GM19372 (cell line): ENCODE measurements at regions not wholly inside any gene's neighbourhood (a gene's known extent, or its start where the extent isn't known, plus 50 kb on each side); places are given as distances from the start of the nearest gene placed in this dataset.
"Not testable (repeated sequence)": the region's sequence is repeated elsewhere in the genome, so short reads cannot be mapped to it uniquely, and the experiment has no call there.

Source experiments
- ATAC-seq: cut with Tn5 transposase; IDR thresholded peaks from one replicate; pipeline ENCODE4 v1.9.1; 2021; ENCODE audit warnings: mild to moderate bottlenecking, low read depth, moderate library complexity; ENCODE audit not compliant: unreplicated experiment

DNA sequence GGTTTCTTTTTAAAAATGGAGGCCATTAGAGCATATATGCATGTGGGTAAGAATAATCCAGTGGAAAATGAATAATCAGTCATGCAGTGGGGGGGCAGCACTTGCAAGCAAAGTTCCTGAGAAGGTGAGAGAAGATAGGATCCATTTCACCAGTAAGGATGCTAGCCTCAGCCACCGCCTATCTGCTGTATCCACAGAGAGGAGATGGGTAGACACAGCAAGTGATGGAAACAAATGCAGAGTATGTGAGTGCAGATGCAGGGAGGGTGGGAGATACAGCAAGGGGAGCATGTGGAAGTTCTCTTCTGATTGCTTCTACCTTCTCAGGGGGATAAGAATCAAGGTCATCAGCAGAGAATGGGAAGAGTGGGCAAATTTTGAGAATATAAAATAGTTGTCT lies 171.4 kb upstream of the PDE1C start:
- no peak for ATAC-seq

DNA sequence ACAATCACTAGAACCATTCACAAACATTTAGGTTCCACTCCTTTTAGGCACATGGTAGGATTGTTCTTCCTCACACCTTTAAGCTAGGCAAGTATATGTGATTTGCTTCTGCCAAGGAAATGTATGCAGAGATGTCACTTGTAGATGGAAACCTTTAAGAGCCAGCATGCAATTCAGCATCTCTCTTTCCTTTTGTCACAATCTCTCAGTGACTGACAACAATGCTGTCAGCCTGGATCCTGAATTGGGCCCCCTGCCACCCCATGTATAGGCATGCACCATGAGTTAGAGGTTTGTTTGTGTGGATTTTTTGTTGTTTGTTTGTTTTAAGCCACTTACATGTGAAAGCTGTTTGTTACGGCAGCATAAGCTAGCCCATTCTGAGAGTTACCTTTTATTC lies 169.6 kb upstream of the PDE1C start:
- no peak for ATAC-seq

DNA sequence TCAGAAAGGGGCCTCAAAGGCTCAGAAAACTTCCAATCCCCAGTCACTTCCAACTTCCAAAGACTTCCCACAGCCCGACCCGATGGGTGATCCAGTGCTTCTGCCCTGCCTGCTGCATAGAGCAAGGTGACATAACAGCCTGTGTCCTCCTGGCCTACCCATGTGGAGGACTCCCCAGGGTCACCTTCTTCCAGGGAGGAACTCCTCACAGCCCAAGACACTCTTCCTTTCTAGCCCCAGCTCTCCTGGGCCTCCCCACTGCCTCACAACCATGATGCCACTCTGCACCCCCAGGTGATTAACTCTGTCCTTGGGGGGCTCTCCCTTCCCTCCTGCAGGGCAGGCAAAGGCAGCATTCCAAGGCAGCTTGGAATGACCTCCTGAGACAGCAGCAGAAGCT lies 158.4 kb upstream of the PDE1C start:
- no peak for ATAC-seq

DNA sequence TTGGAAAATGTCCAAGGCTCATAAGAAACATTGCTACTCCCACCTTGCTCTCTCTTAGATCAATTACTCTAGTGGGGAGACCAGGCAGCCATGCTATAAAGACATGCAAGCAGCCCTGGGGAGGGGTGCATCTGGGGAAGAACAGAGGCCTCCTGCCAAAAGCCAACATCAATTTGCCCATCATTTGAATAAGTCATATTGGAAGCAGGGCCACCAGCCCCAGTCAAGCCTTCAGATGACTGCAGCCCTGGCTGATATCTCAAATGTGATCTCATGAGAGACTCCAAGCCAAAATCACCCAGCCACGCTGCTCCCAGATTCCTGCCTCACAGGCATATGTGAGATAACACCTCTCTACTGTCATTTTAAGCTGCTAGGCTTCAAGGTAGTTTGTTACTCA lies 157.5 kb upstream of the PDE1C start:
- ATAC-seq: no peak

DNA sequence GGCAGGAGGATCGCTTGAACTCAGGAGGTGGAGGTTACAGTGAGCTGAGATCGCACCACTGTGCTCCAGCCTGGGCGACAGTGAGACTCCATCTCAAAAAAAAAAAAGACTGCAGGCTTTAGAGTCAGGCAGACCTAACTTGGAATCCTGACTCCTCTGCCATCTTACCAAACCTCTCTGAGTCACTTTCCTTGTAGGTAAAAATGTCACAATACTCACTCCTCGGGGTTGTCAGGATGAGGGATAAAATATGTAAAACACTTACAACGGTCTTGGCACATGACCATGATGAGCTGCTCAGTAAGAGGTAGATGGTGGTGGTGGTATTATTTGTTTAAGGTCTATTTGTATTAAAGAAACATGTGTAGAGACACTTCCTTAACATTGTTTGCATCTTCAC lies 154.1 kb upstream of the PDE1C start:
- ATAC-seq: no peak

DNA sequence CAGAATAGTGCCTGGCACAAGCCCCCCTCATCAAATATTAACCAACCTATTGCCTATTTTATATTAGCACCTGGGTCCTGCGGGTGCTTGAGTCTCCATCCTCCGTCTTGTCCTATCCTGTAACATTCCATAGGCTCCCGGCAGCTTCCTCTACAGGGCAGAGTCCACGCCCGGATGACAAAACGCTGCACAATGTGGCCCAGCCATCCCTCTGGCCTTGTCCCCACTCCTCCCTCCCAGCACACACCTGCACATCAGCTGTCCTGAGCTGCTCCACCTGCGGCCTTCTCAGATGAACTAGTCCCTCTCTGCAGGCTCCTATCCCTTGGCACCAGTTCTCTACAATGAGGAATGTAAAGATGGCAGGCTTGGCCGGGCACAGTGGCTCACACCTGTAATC lies 153.5 kb upstream of the PDE1C start:
- ATAC-seq: no peak

DNA sequence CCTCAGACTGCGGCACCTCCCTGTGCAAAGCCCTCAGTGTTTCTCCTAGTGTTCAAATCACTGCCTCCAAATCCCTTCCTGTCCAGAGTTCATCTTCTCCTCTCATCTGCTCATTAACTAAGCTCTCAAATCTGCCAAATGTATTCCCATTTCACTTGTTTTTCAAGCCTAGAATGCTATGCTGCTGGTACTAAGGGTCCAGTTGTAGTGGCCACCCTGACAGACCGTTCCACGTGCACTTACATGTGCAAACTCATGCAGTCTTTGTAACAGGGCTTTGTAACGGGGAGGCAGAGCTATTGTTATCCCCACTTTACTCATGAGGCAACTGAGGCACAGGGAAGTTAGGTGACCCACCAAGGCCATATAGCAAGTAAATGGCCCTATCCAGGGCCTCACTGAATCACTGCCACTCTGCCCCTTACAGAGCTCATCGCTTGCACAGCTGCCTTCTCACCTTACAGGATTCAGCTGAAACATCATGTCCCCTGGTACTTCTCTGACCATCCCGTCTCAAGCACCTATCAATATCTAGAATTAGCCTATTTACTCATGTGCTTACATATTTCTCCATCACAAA lies 153.0 kb upstream of the PDE1C start:
- no peak for ATAC-seq

DNA sequence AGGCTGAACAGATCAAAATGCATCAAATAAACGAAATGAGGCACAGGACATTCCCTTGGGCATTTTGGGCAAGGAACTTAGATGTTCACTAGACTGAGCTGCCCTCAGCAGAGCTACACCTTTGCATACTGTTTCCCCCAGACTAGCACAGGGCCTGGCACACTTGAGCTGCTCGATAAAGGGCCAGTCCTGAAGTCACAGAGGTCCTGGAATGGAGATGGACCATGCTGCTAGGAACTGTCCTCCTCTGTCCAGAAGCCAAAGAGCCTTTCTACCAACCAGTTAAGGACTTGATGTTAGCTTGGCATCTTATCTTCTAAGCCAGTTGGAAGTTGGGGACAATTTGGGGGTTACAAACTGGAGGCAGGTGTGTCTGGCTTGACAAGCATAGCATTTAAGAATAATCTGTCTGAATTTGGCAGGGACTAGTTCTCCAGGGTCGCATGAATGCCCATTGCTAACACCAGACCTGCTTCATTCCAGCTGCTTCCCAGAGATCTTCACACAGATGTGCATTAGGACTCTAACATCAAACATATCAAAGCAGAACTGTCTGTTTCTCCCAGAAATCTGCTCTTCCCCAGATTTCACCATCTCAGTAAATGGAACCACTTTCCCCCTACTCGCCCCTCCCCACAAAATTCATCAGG lies 152.2 kb upstream of the PDE1C start:
- no peak for ATAC-seq

DNA sequence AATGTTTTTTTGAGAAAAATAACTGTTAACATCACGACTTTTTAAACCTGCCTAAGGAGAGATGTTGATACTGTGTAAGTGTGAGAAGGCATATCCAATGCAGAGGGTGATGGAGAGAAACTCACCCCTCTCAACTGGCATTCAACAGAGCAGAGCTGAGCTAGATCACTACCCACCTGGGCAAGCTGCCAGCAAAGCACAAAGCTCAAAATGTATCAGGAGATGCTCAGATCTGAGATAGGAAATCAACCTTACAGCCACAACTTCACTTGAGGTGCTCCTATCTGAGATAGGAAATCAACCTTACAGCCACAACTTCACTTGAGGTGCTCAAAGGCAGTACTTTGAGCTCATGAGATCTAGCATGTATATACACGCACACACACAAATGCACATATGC lies 151.5 kb upstream of the PDE1C start:
- no peak for ATAC-seq

DNA sequence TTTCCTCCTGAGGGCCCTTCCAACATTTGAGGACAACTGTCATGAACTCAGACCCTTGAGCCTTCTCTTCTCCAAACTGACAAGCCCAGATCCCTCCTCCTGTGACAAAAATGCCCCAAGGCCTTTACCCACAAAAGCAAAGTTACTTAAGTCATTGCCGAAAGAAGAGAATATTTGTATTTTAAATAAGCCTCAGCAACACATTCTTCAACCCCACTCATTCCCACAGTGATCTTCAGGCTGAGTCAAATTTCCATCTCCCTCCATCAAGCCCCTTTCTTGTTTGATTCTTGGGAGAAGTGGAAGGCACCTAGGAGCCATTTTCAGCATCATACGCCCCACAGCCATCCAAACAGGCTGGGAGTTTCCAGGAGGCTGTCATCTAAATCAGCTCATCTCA lies 150.8 kb upstream of the PDE1C start:
- ATAC-seq: no peak

DNA sequence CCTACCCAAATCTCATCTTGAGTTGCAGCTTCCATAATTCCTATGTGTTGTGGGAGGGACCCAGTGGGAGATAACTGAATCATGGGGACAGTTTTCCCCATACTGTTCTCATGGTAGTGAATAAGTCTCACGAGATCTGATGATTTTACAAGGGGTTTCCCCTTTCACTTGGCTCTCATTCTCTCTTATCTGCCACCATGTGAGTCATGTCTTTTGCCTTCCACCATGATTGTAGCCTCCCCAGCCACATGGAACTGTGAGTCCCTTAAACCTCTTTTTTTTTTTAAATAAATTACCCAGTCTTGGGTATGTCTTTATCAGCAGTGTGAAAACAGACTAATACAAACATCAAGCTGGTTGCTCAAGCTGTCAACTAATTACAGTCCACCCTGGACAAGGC lies 149.6 kb upstream of the PDE1C start:
- ATAC-seq: not testable (repeated sequence)

DNA sequence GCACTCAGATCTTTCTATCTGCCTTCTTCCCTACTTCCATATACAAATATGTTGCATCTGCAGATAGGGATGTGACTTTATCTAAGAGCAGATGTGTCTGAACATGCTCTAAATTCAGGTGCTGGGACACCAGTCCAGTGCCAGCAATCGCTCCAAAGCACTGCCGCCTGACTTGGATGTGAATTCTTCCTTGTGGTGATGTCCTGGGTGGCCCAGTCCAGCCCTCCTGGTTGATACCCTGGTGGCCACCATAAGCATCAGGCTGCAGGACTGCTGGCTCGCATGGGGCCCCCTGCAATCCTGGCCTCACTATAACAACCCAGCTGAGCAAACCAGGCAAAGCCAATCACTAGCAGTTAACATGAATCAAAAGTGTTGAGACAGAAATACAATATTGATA lies 149.2 kb upstream of the PDE1C start:
- no peak for ATAC-seq

DNA sequence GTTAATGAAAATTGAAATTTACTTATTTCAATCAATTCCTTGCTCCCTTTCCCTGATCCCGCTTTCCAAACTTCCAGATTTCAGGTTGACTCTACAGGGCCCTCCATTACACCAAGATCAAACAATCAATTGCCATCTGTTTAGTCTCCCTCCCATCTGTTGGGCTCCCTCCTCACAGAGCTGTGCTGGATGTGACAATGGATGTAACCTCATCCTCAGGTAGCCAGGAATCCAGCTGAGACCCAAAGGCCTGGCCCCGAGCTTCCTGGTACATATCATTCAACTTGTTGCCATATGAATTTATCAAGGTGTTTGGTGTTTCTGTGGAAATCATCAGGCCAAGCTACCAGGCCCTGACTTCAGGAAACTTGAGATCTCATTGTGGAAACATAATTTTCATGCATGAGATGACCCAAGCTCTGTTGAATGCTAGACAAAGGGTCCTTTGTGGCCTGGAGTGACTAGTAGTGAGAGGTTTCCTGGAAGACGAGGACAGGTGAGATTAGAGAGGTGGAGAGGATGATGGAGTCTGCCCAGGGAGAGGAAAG lies 148.6 kb upstream of the PDE1C start:
- no peak for ATAC-seq

DNA sequence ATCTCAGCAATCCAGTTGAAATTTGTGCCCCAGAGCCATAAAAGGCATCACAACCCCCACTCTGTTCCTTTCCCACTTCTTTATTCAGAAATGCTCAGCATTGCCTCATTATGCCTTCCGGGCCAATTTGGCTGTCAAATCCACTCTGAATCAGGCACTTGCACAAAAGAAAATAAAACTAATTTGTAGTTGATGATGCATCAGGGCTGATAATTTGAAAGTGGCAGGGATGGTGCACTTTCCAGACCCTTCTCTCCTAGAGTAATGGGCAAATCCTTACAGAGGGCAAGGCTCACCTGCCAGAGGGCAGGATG lies 147.9 kb upstream of the PDE1C start:
- ATAC-seq: no peak

DNA sequence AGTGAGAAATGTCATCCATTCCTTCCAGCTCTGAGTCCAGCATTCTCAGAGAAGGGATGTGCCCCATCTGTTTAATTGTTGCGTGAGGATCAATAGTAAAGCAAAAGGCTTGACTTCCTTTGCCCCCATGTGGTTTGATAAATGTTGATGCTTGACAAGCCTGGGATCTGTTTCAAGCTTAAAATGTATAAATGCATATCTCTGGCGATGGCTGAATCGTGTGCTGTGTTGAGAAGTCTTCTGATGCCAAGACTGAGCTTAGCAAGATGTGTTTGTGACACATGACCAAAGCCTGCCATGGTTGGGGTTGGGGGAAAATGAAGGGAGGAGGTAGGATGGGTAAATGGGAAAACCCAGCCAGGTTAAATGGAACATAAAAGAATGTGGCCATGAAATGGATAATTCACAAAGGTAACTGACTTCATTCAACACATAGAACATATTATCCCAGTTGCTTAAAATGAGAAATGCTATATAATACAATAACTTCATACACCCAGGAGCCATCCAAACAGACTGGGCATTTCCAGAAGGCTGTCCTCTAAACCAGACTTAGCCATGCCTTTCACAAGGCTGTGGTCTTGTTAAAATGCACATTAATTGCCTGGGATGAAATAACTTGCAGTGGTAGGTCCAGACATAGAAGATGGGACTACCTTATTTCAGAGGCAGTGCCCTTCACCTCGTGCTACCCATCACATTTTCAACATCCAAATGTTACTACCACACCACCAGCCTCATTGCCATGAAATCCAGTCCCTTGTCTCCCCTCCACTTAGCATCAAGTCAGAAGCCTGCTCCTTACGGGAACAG lies 147.3 kb upstream of the PDE1C start:
- no peak for ATAC-seq

DNA sequence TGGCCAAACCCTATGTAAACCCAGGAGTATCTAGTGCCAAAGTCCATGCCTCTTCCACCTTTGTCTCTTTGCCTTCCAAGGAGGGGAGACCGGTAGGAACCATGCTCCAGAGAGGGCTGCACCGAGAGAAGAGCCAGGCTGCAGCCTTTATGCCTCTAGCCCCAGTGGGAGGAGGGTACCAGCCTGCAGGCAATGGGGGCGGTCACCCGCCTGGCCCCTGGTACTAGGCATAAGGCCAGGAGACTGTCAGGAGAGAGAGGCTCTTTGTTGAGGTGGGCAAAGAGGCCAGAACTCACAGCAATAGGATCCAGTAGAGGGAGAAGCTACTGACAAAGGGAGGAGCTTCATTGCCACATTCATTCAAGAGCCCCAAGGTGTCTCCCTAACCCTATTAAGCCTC lies 146.6 kb upstream of the PDE1C start:
- no peak for ATAC-seq

DNA sequence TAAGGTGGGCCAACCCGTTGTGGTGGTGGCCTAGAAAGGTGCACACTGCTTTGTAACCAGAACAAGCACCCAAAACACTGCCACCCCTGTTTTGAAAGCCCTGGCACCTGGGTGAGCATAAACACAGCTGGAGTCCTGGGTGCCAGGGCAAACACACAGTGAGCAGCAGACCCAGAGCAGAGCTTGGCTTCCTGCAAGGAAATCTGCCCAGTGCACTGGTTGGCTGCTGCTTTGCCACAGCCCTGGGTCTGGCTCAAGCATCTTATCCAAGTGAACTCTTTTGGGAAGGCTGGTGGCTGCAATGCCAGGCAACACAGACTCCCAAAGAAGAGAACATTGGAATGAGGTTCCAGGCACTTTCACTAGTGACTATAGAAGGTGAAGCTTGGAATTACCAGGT lies 145.5 kb upstream of the PDE1C start:
- no peak for ATAC-seq

DNA sequence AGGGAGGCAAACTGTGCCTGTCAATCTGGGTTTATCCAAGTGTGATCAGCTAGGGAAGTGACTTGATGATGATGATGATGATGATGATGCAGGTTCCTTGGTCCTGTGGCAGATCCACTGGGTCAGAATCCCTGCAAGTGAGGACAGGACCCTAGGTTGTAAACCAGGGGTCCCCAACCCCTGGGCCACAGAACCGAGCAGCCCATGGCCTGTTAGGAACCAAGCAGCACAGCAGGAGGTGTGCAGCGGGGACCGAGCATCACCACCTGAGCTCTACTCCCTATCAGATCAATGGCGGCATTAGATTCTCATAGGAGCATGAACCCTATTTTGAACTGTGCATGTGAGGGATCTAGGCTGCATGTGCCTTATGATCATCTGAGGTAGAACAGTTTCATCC lies 144.7 kb upstream of the PDE1C start:
- no peak for ATAC-seq

DNA sequence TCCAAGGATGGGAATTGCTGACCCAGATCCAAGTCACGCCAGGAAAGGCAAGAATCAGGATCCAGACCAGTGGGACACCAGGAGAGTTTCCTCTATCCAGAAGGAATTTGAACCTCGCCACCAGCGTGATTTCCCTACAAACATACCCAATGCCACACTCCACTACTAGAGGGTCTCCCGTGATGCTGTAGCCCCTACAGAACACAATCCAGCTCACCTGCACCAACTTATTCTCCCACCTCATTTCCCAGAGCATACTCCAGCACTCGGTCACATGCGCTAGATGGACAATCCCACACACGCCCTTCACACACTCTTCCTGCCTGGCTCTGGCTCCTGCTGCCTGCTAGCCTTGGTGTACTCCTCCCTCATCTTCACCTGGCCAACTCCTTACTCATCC lies 142.1 kb upstream of the PDE1C start:
- no peak for ATAC-seq

DNA sequence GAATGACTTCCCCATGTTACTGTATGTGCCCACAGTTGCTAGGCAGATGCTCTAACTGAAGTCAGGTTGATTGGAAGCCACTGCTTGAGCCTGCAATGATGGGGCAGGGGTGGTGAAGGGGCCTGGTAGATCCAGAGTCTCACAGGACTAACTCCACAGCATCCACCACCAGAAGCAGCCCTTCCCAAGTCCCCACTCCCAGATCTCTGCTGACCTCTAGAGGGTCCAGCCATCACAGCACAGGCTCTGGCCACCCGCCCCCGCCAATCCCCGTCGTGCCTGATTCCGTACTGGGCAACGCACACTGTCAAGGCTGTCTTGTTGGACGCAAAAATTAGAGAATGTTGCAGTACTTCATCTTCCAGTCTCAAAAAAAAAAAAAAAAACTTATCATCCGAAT lies 136.8 kb upstream of the PDE1C start:
- ATAC-seq: no peak

DNA sequence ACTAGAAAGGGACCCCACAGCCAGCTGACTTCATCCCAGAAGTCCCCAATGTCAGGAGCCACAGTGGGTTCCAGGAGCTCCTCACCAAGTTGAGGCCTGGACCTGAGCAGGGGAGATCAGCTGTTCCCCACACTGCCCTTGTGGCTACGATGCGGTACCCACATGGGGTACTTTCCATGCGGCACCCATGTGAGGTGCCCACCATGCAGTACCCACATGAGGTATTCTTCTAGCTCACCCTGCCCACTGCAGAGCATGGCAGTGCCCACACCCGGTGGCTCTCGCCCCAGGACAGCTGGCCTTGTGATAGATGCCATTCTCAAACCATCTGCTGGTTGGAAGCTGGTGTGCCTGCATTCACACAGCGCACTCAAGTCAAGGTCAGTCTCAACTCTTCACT lies 136.3 kb upstream of the PDE1C start:
- ATAC-seq: no peak

DNA sequence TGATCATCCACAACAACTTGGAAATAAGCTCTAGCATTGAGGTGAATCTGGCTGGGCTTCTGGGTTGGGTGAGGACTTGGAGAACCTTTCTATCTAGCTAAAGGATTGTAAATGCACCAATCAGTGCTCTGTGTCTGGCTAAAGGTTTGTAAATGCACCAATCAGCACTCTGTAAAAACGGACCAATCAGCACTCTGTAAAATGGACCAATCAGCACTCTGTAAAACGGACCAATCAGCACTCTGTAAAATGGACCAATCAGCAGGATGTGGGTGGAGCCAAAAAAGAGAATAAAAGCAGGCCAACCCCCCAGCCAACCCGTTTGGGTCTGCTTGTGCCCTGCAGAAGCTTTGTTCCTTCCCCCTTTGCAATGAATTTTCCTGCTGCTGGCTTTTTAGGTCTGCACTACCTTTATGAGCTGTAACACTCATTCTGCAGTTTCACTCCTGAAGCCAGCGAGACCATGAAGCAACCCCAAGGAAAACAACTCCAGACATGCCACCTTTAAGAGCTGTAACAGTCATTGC lies 135.2 kb upstream of the PDE1C start:
- not testable (repeated sequence) for ATAC-seq
